ENCODE measurements at regions not wholly inside any gene's neighbourhood (a gene's known extent, or its start where the extent isn't known, plus 50 kb on each side); places are given as distances from the start of the nearest gene placed in this dataset.

- TF ChIP-seq ZNF70 (CRISPR knock-in tag; IDR thresholded peaks at IDR 0.05): no peak
- no peak for TF ChIP-seq RARB (CRISPR knock-in tag; IDR thresholded peaks at IDR 0.05)
- TF ChIP-seq, protein P1, sequence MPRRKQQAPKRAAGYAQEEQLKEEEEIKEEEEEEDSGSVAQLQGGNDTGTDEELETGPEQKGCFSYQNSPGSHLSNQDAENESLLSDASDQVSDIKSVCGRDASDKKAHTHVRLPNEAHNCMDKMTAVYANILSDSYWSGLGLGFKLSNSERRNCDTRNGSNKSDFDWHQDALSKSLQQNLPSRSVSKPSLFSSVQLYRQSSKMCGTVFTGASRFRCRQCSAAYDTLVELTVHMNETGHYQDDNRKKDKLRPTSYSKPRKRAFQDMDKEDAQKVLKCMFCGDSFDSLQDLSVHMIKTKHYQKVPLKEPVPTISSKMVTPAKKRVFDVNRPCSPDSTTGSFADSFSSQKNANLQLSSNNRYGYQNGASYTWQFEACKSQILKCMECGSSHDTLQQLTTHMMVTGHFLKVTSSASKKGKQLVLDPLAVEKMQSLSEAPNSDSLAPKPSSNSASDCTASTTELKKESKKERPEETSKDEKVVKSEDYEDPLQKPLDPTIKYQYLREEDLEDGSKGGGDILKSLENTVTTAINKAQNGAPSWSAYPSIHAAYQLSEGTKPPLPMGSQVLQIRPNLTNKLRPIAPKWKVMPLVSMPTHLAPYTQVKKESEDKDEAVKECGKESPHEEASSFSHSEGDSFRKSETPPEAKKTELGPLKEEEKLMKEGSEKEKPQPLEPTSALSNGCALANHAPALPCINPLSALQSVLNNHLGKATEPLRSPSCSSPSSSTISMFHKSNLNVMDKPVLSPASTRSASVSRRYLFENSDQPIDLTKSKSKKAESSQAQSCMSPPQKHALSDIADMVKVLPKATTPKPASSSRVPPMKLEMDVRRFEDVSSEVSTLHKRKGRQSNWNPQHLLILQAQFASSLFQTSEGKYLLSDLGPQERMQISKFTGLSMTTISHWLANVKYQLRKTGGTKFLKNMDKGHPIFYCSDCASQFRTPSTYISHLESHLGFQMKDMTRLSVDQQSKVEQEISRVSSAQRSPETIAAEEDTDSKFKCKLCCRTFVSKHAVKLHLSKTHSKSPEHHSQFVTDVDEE (CRISPR knock-in tag; IDR thresholded peaks at IDR 0.05): no peak
- no peak for TF ChIP-seq CSRNP3 (CRISPR knock-in tag; IDR thresholded peaks at IDR 0.05)
- no peak for TF ChIP-seq ZNF565 (CRISPR knock-in tag; conservative IDR thresholded peaks at IDR 0.05; ENCODE audit: low read depth)
- no peak for TF ChIP-seq ESRRG (CRISPR knock-in tag; IDR thresholded peaks at IDR 0.05)
- TF ChIP-seq, protein P2, sequence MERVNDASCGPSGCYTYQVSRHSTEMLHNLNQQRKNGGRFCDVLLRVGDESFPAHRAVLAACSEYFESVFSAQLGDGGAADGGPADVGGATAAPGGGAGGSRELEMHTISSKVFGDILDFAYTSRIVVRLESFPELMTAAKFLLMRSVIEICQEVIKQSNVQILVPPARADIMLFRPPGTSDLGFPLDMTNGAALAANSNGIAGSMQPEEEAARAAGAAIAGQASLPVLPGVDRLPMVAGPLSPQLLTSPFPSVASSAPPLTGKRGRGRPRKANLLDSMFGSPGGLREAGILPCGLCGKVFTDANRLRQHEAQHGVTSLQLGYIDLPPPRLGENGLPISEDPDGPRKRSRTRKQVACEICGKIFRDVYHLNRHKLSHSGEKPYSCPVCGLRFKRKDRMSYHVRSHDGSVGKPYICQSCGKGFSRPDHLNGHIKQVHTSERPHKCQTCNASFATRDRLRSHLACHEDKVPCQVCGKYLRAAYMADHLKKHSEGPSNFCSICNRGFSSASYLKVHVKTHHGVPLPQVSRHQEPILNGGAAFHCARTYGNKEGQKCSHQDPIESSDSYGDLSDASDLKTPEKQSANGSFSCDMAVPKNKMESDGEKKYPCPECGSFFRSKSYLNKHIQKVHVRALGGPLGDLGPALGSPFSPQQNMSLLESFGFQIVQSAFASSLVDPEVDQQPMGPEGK (CRISPR knock-in tag; IDR thresholded peaks at IDR 0.05; ENCODE audit: borderline replicate concordance): no peak
- TF ChIP-seq POU6F1 (CRISPR knock-in tag; IDR thresholded peaks at IDR 0.05; ENCODE audit: borderline replicate concordance, low read depth): no peak
Measured at GRCh38 chr9:129414993-129415941, 205.6 kb downstream of the C9orf50 start.

Data from SK-N-SH treated with all-trans-retinoic acid at 6 μM for 48 hours (cell line).